Chondrocyte (in vitro differentiated cells): ENCODE measurements at regions not wholly inside any gene's neighbourhood (a gene's known extent, or its start where the extent isn't known, plus 50 kb on each side); places are given as distances from the start of the nearest gene placed in this dataset.

ENCODE experiments used
- DNase-seq: peaks from one replicate; pipeline ENCODE4 v3.0.0; 2021; ENCODE audit warnings: mixed read lengths, low spot score
- H3K27ac Mint-ChIP-seq: one replicate; pipeline ENCODE4 v1.8.0; 2021; ENCODE audit warnings: mild to moderate bottlenecking, moderate library complexity, mixed read lengths; ENCODE audit not compliant: unreplicated experiment
- H3K27me3 Mint-ChIP-seq: 2 replicates; pipeline ENCODE4 v1.8.0; 2021; ENCODE audit warnings: low read depth, mixed read lengths
- H3K36me3 Mint-ChIP-seq: 2 replicates; pipeline ENCODE4 v1.8.0; 2021; ENCODE audit warnings: low read depth, mixed read lengths
- H3K4me1 Mint-ChIP-seq: 2 replicates; pipeline ENCODE4 v1.8.0; 2021; ENCODE audit warnings: low read depth, mild to moderate bottlenecking, mixed read lengths
- H3K4me3 Mint-ChIP-seq: one replicate; pipeline ENCODE4 v1.8.0; 2021; ENCODE audit warnings: mild to moderate bottlenecking, moderate library complexity, mixed read lengths; ENCODE audit not compliant: unreplicated experiment
- H3K9me3 Mint-ChIP-seq: 2 replicates; pipeline ENCODE4 v1.8.0; 2021; ENCODE audit warnings: low read depth, mixed read lengths
- TF ChIP-seq, protein P1 (sequence below): fragments of 200-600 bp; sonication (generic); IDR thresholded peaks from 2 replicates; pipeline ENCODE4 v1.5.0; 2021; ENCODE audit warnings: antibody characterized with exemption, mild to moderate bottlenecking, moderate library complexity

DNA sequence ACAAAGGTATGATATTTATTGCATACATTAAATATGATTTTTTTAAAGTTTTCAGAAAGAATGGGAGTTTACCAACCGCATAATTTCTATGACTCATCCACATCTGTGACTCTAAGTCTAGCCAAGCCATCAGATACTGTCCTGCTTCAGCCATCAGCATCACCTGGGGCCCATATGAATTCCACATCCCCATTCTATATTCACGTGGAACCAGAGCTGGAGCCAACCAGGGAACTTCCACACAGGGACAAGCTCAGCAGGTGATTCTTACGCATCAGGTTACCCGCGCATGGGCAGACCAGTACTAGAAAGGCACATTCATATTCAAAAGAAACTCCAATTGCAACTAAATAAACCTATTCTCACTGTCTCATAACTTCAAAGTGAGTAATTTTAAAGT is 817.7 kb upstream of the IGFBP3 start:
- H3K27me3 Mint-ChIP-seq: no peaks in the 10 kb centered on the region
- no peaks in the 10 kb centered on the region for H3K36me3 Mint-ChIP-seq
- peaks cover 36% of the 10 kb centered on the region for H3K4me1 Mint-ChIP-seq
- TF ChIP-seq, protein P1, sequence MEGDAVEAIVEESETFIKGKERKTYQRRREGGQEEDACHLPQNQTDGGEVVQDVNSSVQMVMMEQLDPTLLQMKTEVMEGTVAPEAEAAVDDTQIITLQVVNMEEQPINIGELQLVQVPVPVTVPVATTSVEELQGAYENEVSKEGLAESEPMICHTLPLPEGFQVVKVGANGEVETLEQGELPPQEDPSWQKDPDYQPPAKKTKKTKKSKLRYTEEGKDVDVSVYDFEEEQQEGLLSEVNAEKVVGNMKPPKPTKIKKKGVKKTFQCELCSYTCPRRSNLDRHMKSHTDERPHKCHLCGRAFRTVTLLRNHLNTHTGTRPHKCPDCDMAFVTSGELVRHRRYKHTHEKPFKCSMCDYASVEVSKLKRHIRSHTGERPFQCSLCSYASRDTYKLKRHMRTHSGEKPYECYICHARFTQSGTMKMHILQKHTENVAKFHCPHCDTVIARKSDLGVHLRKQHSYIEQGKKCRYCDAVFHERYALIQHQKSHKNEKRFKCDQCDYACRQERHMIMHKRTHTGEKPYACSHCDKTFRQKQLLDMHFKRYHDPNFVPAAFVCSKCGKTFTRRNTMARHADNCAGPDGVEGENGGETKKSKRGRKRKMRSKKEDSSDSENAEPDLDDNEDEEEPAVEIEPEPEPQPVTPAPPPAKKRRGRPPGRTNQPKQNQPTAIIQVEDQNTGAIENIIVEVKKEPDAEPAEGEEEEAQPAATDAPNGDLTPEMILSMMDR: no peak
- H3K9me3 Mint-ChIP-seq: peaks cover 2% of the 10 kb centered on the region
- no peak for DNase-seq
- no peak overlapping the region for H3K4me3 Mint-ChIP-seq
- no peak overlapping the region for H3K27ac Mint-ChIP-seq

GRCh38 chr7:46738165-46738564 is 817.1 kb upstream of the IGFBP3 start:
- peaks cover 2% of the 10 kb centered on the region for H3K9me3 Mint-ChIP-seq
- no peaks in the 10 kb centered on the region for H3K27me3 Mint-ChIP-seq
- no peak for DNase-seq
- TF ChIP-seq, protein P1: no peak
- peaks cover 34% of the 10 kb centered on the region for H3K4me1 Mint-ChIP-seq
- H3K27ac Mint-ChIP-seq: no peak overlapping the region
- no peaks in the 10 kb centered on the region for H3K36me3 Mint-ChIP-seq
- no peak overlapping the region for H3K4me3 Mint-ChIP-seq

GRCh38 chr7:46725838-46726237 is 804.8 kb upstream of the IGFBP3 start:
- TF ChIP-seq, protein P1: no peak
- no peak overlapping the region for H3K27ac Mint-ChIP-seq
- no peaks in the 10 kb centered on the region for H3K27me3 Mint-ChIP-seq
- H3K9me3 Mint-ChIP-seq: peaks cover 26% of the 10 kb centered on the region
- no peaks in the 10 kb centered on the region for H3K4me1 Mint-ChIP-seq
- H3K4me3 Mint-ChIP-seq: no peak overlapping the region
- peaks cover 12% of the 10 kb centered on the region for H3K36me3 Mint-ChIP-seq
- DNase-seq: no peak

- Mint-ChIP-seq H3K36me3 (peaks cover 12% of the 10 kb centered on the region), H3K9me3 (peaks cover 26% of the 10 kb centered on the region), H3K27me3 (no peaks in the 10 kb centered on the region), H3K27ac (no peak overlapping the region), H3K4me3 (no peak overlapping the region), H3K4me1 (no peaks in the 10 kb centered on the region)
- DNase-seq: no peak
- TF ChIP-seq, protein P1: no peak
These were observed 804.1 kb upstream of the IGFBP3 start for GRCh38 chr7:46725136-46725535.

DNA sequence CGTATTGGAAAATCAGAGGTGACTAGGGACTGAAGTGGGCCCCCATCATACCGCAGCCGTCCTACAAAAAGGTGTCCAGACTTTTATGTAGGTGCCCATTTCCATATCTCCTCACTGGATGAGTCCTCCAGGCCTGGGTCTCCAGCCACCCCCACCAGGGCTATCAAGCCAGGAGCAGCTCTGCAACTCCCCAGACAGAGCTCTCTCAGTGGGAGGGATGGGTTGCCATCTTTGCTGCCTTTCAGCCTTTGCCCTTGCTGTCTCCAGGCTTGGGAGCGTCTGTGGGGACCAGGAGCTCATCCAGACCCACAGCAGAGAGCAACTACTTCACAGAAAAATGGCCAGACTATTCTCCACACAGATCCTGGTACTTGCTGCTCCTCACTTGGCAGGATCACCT is 802.7 kb upstream of the IGFBP3 start:
- peaks cover 12% of the 10 kb centered on the region for H3K36me3 Mint-ChIP-seq
- H3K27me3 Mint-ChIP-seq: no peaks in the 10 kb centered on the region

More for the DNA sequence above, 802.7 kb upstream of the IGFBP3 start:
- H3K27ac Mint-ChIP-seq: no peak overlapping the region
- H3K4me3 Mint-ChIP-seq: no peak overlapping the region
- peaks cover 26% of the 10 kb centered on the region for H3K9me3 Mint-ChIP-seq
- TF ChIP-seq, protein P1: no peak
- DNase-seq: no peak
- no peaks in the 10 kb centered on the region for H3K4me1 Mint-ChIP-seq
